Osteocyte (in vitro differentiated cells): ENCODE measurements at regions not wholly inside any gene's neighbourhood (a gene's known extent, or its start where the extent isn't known, plus 50 kb on each side); places are given as distances from the start of the nearest gene placed in this dataset.

Source experiments
- DNase-seq: peaks from one replicate; pipeline ENCODE4 v3.0.0; 2021; ENCODE audit warnings: mixed read lengths; ENCODE audit not compliant: unreplicated experiment; ENCODE audit errors: extremely low spot score
- H3K27ac Mint-ChIP-seq: one replicate; pipeline ENCODE4 v1.8.0; 2021; ENCODE audit warnings: mild to moderate bottlenecking, mixed read lengths; ENCODE audit not compliant: unreplicated experiment
- H3K27me3 Mint-ChIP-seq: one replicate; pipeline ENCODE4 v1.8.0; 2021; ENCODE audit warnings: mixed read lengths; ENCODE audit not compliant: unreplicated experiment
- H3K36me3 Mint-ChIP-seq: one replicate; pipeline ENCODE4 v1.8.0; 2021; ENCODE audit warnings: mixed read lengths; ENCODE audit not compliant: unreplicated experiment
- H3K4me1 Mint-ChIP-seq: one replicate; pipeline ENCODE4 v1.8.0; 2021; ENCODE audit warnings: mixed read lengths; ENCODE audit not compliant: unreplicated experiment
- H3K4me3 Mint-ChIP-seq: one replicate; pipeline ENCODE4 v1.8.0; 2021; ENCODE audit warnings: mild to moderate bottlenecking, moderate library complexity, mixed read lengths; ENCODE audit not compliant: unreplicated experiment
- H3K9me3 Mint-ChIP-seq: one replicate; pipeline ENCODE4 v1.8.0; 2021; ENCODE audit warnings: mixed read lengths; ENCODE audit not compliant: unreplicated experiment
- TF ChIP-seq, protein P1 (sequence below): fragments of 200-600 bp; sonication (generic); IDR thresholded peaks from 2 replicates; pipeline ENCODE4 v1.5.0; 2021; ENCODE audit warnings: antibody characterized with exemption, mild to moderate bottlenecking, moderate library complexity

DNA sequence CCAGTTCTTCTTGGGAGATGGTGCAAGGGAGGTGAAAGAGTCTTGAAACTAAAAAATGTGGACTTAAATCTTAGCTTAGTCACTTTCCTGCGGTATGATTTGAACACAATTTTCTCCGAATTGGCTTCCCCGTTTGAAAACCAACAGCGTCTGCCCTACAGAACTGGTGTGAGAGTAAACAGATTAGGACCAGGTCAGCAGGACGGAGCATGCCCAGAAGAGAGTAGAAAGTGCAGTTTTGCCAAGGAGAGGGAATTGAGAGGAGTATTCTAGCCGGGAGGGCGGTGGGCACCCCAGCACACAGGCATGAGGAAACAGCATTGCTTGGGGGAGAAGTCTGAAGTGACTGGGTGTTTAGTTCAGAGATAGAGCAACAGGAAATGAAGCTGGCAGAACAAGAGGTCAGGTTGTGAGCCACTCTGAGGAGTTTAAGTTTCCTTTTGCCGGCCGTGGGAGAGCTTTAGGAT is 927.1 kb downstream of the VRK1 start:
- Mint-ChIP-seq H3K27ac (no peak overlapping the region), H3K9me3 (peaks cover 69% of the 10 kb centered on the region), H3K36me3 (no peaks in the 10 kb centered on the region), H3K27me3 (no peaks in the 10 kb centered on the region), H3K4me1 (no peaks in the 10 kb centered on the region), H3K4me3 (no peak overlapping the region)
- TF ChIP-seq, protein P1, sequence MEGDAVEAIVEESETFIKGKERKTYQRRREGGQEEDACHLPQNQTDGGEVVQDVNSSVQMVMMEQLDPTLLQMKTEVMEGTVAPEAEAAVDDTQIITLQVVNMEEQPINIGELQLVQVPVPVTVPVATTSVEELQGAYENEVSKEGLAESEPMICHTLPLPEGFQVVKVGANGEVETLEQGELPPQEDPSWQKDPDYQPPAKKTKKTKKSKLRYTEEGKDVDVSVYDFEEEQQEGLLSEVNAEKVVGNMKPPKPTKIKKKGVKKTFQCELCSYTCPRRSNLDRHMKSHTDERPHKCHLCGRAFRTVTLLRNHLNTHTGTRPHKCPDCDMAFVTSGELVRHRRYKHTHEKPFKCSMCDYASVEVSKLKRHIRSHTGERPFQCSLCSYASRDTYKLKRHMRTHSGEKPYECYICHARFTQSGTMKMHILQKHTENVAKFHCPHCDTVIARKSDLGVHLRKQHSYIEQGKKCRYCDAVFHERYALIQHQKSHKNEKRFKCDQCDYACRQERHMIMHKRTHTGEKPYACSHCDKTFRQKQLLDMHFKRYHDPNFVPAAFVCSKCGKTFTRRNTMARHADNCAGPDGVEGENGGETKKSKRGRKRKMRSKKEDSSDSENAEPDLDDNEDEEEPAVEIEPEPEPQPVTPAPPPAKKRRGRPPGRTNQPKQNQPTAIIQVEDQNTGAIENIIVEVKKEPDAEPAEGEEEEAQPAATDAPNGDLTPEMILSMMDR = no peak
- DNase-seq = no peak

DNA sequence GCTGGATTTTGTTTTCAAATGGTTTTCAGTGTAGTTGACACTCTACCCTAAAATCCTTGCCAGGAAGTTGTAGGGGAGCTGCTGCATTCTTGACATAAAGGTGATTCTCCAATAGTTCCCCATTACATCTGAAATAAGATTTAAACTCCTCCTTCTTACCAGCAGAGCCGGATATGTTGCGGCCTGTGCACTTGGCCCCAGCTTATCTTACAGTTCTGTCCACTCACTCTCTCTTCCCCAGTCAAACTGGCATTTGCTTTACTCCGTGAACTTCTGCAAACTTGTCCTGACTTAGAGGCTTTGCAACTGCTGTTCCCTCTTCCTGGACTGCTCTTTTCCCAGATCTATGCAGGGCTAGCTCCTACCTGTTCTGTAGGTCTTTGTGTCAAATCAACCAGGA is 929.5 kb downstream of the VRK1 start:
- Mint-ChIP-seq H3K27ac (no peak overlapping the region), H3K36me3 (no peaks in the 10 kb centered on the region), H3K4me1 (no peaks in the 10 kb centered on the region), H3K4me3 (no peak overlapping the region), H3K9me3 (peaks cover 69% of the 10 kb centered on the region), H3K27me3 (no peaks in the 10 kb centered on the region)
- no peak for DNase-seq
- TF ChIP-seq, protein P1 = no peak

DNA sequence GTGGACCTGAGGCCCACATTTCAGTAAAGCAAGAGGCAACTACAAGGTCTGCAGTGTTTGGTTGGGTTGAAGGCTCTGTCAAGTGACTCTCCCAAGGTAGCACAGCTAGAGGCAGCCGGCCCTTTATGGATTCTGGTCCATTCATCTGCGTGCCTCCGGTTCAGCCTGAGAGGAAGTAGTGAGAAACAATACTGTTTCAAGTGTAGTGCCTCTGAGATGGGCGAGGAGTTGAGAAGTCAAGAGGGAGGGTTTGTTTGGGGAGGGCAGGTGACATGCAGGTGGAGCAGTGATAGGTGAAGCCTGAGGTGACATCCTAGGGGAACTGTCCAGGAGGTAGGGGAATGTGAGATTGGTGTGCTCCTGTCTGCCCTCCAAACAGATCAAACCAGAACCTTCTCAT is 933.5 kb downstream of the VRK1 start:
- H3K27me3 Mint-ChIP-seq = no peaks in the 10 kb centered on the region

DNA sequence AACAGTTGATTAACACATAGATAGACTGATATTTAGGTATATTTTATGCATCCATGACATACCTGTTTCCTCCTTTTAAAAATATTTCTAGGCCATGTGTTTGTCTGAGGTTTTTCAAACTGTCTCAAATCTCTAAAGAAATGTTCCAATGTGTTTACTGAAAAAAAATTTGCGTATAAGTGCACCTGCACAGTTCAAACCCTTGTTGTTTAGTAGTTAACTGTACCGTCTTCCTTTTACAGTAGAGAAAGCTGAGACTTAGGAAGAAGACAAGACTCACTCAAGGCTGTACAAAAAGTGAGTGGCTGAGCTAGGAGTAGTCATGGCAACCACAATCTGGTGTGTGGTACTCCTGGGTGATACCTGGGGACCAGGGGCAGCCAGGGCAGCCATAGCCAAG is 934.6 kb downstream of the VRK1 start:
- Mint-ChIP-seq H3K9me3 (peaks cover 50% of the 10 kb centered on the region), H3K27ac (no peak overlapping the region), H3K27me3 (no peaks in the 10 kb centered on the region), H3K36me3 (no peaks in the 10 kb centered on the region), H3K4me1 (no peaks in the 10 kb centered on the region), H3K4me3 (no peak overlapping the region)
- no peak for DNase-seq
- TF ChIP-seq, protein P1 = no peak

More for the DNA sequence above, 933.5 kb downstream of the VRK1 start:
- no peaks in the 10 kb centered on the region for H3K36me3 Mint-ChIP-seq
- H3K9me3 Mint-ChIP-seq = peaks cover 53% of the 10 kb centered on the region
- no peak for DNase-seq
- TF ChIP-seq, protein P1 = no peak
- H3K4me3 Mint-ChIP-seq = no peak overlapping the region
- H3K27ac Mint-ChIP-seq = no peak overlapping the region
- H3K4me1 Mint-ChIP-seq = no peaks in the 10 kb centered on the region

DNA sequence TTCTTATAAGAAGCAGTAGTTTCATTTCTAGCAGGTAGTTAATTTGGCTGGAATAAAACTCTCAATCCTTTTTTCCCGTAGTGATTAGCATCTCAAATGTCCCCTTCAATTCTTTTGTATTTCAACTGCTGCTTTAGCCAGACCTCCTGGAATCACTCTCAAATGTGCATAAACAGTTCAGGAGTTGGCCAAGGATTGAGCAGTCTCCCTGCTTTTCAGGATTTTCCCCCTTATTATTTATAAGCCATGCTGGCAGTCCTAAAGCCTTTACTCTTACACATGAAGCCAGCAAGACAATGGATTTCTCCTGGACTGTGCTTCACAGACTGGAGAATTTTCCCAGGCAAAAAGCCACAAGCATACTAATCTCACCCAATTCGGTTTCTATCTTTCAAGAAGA is 950.1 kb downstream of the VRK1 start:
- Mint-ChIP-seq H3K36me3 (no peaks in the 10 kb centered on the region), H3K4me1 (no peaks in the 10 kb centered on the region), H3K9me3 (peaks cover 51% of the 10 kb centered on the region), H3K27ac (no peak overlapping the region), H3K4me3 (no peak overlapping the region), H3K27me3 (no peaks in the 10 kb centered on the region)
- DNase-seq = no peak
- TF ChIP-seq, protein P1 = no peak
